Adrenal gland (tissue), 9 donors: ENCODE measurements at regions not wholly inside any gene's neighbourhood (a gene's known extent, or its start where the extent isn't known, plus 50 kb on each side); places are given as distances from the start of the nearest gene placed in this dataset.

Source experiments
- DNase-seq, 7 donors: peaks; one replicate each; pipeline ENCODE4 v3.0.0-alpha.2; 2019 to 2020
- H3K27ac ChIP-seq, 5 donors: fragments of 200-600 bp; sonication (generic) in 4 of 5; 1 replicate in 3 of 5; 2 replicates in 2 of 5; pipeline versions ENCODE4 v1.5.1 to v1.8.0; 2016 to 2020; ENCODE audit warnings: mild to moderate bottlenecking in 1 of 5
- H3K27me3 ChIP-seq: fragments of 200-600 bp; 2 replicates; pipeline ENCODE4 v1.8.0; 2021
- H3K36me3 ChIP-seq, 2 donors: fragments of 200-600 bp; replicated peaks in 1 of 2; 1 replicate in 1 of 2; 2 replicates in 1 of 2; pipeline versions ENCODE4 v1.5.1 to v1.8.0; 2018 to 2022
- H3K4me1 ChIP-seq, 2 donors: fragments of 200-600 bp; replicated peaks in 1 of 2; 1 replicate in 1 of 2; 2 replicates in 1 of 2; pipeline versions ENCODE4 v1.5.1 to v1.8.0; 2018 to 2021
- H3K4me3 ChIP-seq, 4 donors: fragments of 200-600 bp; sonication (generic) in 3 of 4; one replicate each; pipeline ENCODE4 v1.5.1; 2016 to 2018
- H3K9me3 ChIP-seq, 3 donors: fragments of 200-600 bp; sonication (generic) in 1 of 3; replicated peaks in 1 of 3; 1 replicate in 2 of 3; 2 replicates in 1 of 3; pipeline versions ENCODE4 v1.5.1 to v1.8.0; 2016 to 2021
- POLR2A ChIP-seq, 2 donors: fragments of 450-650 bp; IDR thresholded peaks; one replicate each; pipeline ENCODE4 v1.6.1; 2017; ENCODE audit warnings: antibody characterized with exemption in 2 of 2, mild to moderate bottlenecking in 2 of 2, moderate library complexity in 1 of 2
- WGBS, 4 donors: extraction: QIAGEN DNeasy Blood & Tissue Kit in 2 of 4; methylation state at CpG; one replicate each; pipeline versions ENCODE4 v1.1.5 to v1.1.7; 2013 to 2017; 5-methylcytosine and 5-hydroxymethylcytosine counted together
- intact Hi-C, 2 donors: fragments of 100-400 bp; cut with DNase I; formaldehyde crosslinking; loops; one replicate each; pipeline versions ENCODE4 v1.14.1 to v1.15.0; 2022 to 2023
- TF ChIP-seq, protein P1 (sequence below), 6 experiments: fragments of 450-650 bp in 4 of 6; fragments of 200-600 bp in 2 of 6; sonication (generic) in 1 of 6; IDR thresholded peaks; 1 replicate in 5 of 6; 2 replicates in 1 of 6; pipeline versions ENCODE4 v1.5.1 to v1.8.0; 2016 to 2021; ENCODE audit warnings: antibody characterized with exemption in 6 of 6, mild to moderate bottlenecking in 2 of 6, moderate library complexity in 1 of 6
- donor health status: healthy with polysubstance abuse.
- donor health status: Bipolar disorder and iron deficiency.
- donor health status: DM: yes; HTN: yes; CAD: no.
- donor health status: DM: no; HTN: no; CAD: no.
- donor health status: DM: no; HTN: no; CAD: no.

- no peak for TF ChIP-seq POLR2A (IDR thresholded peaks at IDR 0.05)
- TF ChIP-seq, protein P1, sequence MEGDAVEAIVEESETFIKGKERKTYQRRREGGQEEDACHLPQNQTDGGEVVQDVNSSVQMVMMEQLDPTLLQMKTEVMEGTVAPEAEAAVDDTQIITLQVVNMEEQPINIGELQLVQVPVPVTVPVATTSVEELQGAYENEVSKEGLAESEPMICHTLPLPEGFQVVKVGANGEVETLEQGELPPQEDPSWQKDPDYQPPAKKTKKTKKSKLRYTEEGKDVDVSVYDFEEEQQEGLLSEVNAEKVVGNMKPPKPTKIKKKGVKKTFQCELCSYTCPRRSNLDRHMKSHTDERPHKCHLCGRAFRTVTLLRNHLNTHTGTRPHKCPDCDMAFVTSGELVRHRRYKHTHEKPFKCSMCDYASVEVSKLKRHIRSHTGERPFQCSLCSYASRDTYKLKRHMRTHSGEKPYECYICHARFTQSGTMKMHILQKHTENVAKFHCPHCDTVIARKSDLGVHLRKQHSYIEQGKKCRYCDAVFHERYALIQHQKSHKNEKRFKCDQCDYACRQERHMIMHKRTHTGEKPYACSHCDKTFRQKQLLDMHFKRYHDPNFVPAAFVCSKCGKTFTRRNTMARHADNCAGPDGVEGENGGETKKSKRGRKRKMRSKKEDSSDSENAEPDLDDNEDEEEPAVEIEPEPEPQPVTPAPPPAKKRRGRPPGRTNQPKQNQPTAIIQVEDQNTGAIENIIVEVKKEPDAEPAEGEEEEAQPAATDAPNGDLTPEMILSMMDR (IDR thresholded peaks at IDR 0.05): no peak
- no peak for DNase-seq
- no peaks in the 10 kb centered on the region for H3K36me3 ChIP-seq
Measured at GRCh38 chr4:89614155-89614554, 222.8 kb downstream of the SNCA start.

GRCh38 chr4:89610236-89610635 is 226.7 kb downstream of the SNCA start:
- 87 to 100% (median 91%) methylated on average over 2 to 4 of the region's 4 CpGs for WGBS, 4 donors
- H3K27me3 ChIP-seq: no peaks in the 10 kb centered on the region
- H3K27ac ChIP-seq: no peak overlapping the region
- no peak overlapping the region for H3K4me3 ChIP-seq
- no peak for TF ChIP-seq POLR2A (IDR thresholded peaks at IDR 0.05)
- TF ChIP-seq, protein P1 (IDR thresholded peaks at IDR 0.05): no peak
- no peaks in the 10 kb centered on the region for H3K36me3 ChIP-seq
- no peak for DNase-seq
- H3K9me3 ChIP-seq: no peaks in the 10 kb centered on the region
- no peaks in the 10 kb centered on the region for H3K4me1 ChIP-seq
- intact Hi-C loops: no loop called here

More at GRCh38 chr4:89614155-89614554, 222.8 kb downstream of the SNCA start:
- H3K9me3 ChIP-seq: no peaks in the 10 kb centered on the region
- no peaks in the 10 kb centered on the region for H3K4me1 ChIP-seq
- H3K27ac ChIP-seq: no peak overlapping the region
- intact Hi-C loops: no loop called here
- no peak overlapping the region for H3K4me3 ChIP-seq
- H3K27me3 ChIP-seq: no peaks in the 10 kb centered on the region

GRCh38 chr4:89609756-89610155 is 227.2 kb downstream of the SNCA start:
- WGBS, 4 donors: 67 to 88% (median 79%) methylated on average over 5 of the region's 5 CpGs
- Histone ChIP-seq H3K36me3 (no peaks in the 10 kb centered on the region), H3K27ac (no peak overlapping the region), H3K27me3 (no peaks in the 10 kb centered on the region), H3K4me3 (no peak overlapping the region), H3K9me3 (no peaks in the 10 kb centered on the region), H3K4me1 (no peaks in the 10 kb centered on the region)
- intact Hi-C loops: no loop called here
- no peak for TF ChIP-seq POLR2A (IDR thresholded peaks at IDR 0.05)
- TF ChIP-seq, protein P1 (IDR thresholded peaks at IDR 0.05): no peak
- DNase-seq: no peak

- intact Hi-C loops: no loop called here
- WGBS, 4 donors: 92 to 98% (median 94%) methylated on average over 6 of the region's 6 CpGs
- DNase-seq: no peak
- no peaks in the 10 kb centered on the region for H3K36me3 ChIP-seq
- no peaks in the 10 kb centered on the region for H3K27me3 ChIP-seq
- no peak overlapping the region for H3K4me3 ChIP-seq
- no peaks in the 10 kb centered on the region for H3K4me1 ChIP-seq
- TF ChIP-seq, protein P1 (IDR thresholded peaks at IDR 0.05): no peak
- no peak for TF ChIP-seq POLR2A (IDR thresholded peaks at IDR 0.05)
- H3K9me3 ChIP-seq: no peaks in the 10 kb centered on the region
- H3K27ac ChIP-seq: no peak overlapping the region
Measured at GRCh38 chr4:89604951-89605350, 232.0 kb downstream of the SNCA start.
